ENCODE measurements at regions not wholly inside any gene's neighbourhood (a gene's known extent, or its start where the extent isn't known, plus 50 kb on each side); places are given as distances from the start of the nearest gene placed in this dataset.

DNA sequence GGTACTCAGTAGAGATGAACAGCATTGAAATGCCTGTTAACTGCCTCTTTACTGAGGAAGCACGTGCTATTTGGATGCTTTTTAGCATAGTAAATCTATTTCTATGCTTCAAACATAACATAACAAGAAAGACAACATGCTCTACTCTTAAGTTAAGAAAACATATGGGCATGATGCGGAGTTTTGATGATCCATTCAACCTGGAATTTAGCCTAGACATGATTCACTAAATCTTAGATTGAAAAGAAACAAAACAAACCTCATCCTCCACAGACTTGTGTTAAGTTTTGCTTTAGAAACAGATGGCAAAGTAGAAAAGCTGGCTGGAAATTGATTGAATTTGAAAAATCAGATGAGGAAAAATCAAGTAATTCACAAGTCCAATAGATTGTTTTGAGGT, 593.8 kb downstream of the OLFM4 start:
- ChIA-PET POLR2A (ENCODE audit: low non-redundant PET) (no interaction called here), CTCF (interaction anchor here (0.6 kb wide), 1 partner anchor 117 kb away, joined by 3 read pairs; no protein-coding TSS in a partner anchor)
- TF ChIP-seq, protein P1, sequence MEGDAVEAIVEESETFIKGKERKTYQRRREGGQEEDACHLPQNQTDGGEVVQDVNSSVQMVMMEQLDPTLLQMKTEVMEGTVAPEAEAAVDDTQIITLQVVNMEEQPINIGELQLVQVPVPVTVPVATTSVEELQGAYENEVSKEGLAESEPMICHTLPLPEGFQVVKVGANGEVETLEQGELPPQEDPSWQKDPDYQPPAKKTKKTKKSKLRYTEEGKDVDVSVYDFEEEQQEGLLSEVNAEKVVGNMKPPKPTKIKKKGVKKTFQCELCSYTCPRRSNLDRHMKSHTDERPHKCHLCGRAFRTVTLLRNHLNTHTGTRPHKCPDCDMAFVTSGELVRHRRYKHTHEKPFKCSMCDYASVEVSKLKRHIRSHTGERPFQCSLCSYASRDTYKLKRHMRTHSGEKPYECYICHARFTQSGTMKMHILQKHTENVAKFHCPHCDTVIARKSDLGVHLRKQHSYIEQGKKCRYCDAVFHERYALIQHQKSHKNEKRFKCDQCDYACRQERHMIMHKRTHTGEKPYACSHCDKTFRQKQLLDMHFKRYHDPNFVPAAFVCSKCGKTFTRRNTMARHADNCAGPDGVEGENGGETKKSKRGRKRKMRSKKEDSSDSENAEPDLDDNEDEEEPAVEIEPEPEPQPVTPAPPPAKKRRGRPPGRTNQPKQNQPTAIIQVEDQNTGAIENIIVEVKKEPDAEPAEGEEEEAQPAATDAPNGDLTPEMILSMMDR (conservative IDR thresholded peaks at IDR 0.05; ENCODE audit: low read depth), result no peak
- no peak overlapping the region for H3K27ac ChIP-seq
- no peak for DNase-seq (ENCODE audit: low spot score)

DNA sequence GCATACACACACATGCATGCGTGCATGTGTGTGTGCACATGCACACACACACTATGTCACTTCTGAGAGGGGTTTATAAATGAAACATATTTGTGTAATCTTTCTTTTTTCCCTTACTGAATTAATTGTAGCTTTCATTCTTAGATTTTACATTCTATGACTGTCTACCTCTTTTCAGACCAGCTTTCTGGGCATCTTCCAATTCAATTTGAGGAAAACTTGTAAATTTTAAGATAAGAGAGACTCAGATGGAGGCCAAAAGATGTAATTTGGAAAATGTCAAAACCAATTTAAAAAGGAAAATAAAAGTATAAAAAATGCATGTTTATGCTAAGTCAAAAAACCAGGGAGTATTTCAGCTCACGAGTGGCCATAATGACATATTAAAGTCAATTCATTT, 594.5 kb downstream of the OLFM4 start:
- no peak overlapping the region for H3K27ac ChIP-seq
- DNase-seq (ENCODE audit: low spot score), result no peak
- CTCF ChIA-PET, result interaction anchor here (0.6 kb wide), 1 partner anchor 118 kb away, joined by 3 read pairs; no protein-coding TSS in a partner anchor
- POLR2A ChIA-PET (ENCODE audit: low non-redundant PET), result no interaction called here
- TF ChIP-seq, protein P1 (conservative IDR thresholded peaks at IDR 0.05; ENCODE audit: low read depth), result no peak

DNA sequence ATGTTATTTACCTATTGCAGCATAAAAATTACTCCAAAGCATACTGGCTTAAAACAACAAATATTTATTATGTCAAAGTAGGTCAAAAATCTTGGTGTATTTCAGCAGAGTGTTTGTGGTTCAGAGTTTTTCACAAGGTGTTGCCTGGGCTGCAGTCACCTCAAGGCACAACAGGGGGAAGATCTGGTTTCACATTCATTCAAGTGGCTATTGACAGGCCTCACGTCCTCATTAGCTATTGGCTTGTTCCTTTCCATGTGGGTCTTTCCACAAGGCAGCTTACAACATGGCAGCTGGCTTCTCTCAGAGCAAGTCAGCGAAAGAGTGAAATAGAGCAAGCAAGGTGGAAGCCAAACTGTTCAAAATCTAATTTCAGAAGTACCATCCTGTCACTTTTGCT, 602.9 kb downstream of the OLFM4 start:
- DNase-seq (ENCODE audit: low spot score), result no peak
- TF ChIP-seq, protein P1 (conservative IDR thresholded peaks at IDR 0.05; ENCODE audit: low read depth), result no peak
- ChIA-PET CTCF (interaction anchor here (0.8 kb wide), 1 partner anchor 106 kb away, joined by 5 read pairs; no protein-coding TSS in a partner anchor), POLR2A (ENCODE audit: low non-redundant PET) (no interaction called here)
- H3K27ac ChIP-seq, result no peak overlapping the region

DNA sequence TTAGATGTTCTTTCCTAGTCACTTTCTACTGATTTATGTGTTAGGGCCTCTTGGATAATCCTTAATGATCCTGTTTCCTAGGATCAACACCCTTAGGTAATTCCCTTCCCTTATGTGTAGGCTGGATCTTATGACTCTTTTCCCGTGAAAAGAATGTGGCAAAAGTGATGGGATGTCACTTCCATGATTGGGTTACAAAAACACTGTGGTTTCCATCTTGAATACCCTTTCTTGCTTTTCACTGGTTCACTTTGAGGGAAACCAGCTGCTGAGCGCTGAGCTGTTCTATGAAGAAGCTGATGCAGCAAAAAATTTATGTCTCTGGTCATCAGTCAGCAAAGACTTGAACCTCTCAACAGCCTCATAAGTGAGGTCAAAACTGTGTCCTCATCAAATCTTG, 609.4 kb downstream of the OLFM4 start:
- no peak overlapping the region for H3K27ac ChIP-seq
- POLR2A ChIA-PET (ENCODE audit: low non-redundant PET), result no interaction called here
- CTCF ChIA-PET, result interaction anchor here (0.6 kb wide), 1 partner anchor 8 kb away, joined by 4 read pairs; no protein-coding TSS in a partner anchor
- no peak for DNase-seq (ENCODE audit: low spot score)
- TF ChIP-seq, protein P1 (conservative IDR thresholded peaks at IDR 0.05; ENCODE audit: low read depth), result no peak

DNA sequence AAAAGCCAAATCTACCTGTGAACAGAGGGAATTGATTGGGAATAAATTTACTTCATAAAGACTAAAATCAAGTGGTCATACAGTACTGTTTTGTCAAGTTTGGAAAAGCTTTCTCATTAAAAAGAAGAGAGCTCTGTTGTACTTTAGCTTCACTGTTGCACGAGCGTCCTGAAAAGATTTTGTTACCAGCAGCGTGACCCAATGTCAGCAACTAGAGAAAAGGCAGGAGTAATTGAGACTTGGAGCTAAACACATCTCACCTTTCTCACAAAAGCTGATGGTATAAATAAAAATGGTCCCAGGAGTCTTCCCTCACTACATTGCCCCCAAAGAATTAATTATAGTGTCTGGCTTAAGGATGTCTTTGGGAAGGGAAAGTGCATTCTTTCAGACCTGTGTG, 613.7 kb downstream of the OLFM4 start:
- ChIA-PET POLR2A (ENCODE audit: low non-redundant PET) (no interaction called here), CTCF (interaction anchor here (0.6 kb wide), 1 partner anchor 51 kb away, joined by 3 read pairs; no protein-coding TSS in a partner anchor)
- H3K27ac ChIP-seq, result no peak overlapping the region
- no peak for DNase-seq (ENCODE audit: low spot score)
- TF ChIP-seq, protein P1 (conservative IDR thresholded peaks at IDR 0.05; ENCODE audit: low read depth), result no peak

DNA sequence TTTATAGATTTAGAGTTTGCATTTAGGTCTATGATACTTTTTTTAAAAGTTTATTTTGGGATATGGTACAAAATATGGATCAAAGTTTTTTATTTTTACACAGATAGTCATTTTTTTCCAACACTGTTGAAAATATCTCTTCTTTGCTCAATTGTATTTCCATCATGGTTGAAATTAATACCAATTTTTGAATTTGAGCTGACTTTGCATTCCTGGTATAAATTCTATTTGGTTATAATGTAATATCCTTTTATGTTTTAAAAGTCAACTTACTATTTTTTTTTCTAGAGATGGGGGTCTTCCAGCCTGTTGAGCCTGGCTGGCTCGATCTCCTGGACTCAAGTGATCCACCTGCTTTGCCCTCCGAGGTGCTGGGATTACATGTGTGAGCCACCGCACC, 620.1 kb downstream of the OLFM4 start:
- TF ChIP-seq, protein P1 (conservative IDR thresholded peaks at IDR 0.05; ENCODE audit: low read depth), result no peak
- DNase-seq (ENCODE audit: low spot score), result no peak
- ChIA-PET POLR2A (ENCODE audit: low non-redundant PET) (no interaction called here), CTCF (no interaction called here)
- H3K27ac ChIP-seq, result no peak overlapping the region
